GM18502 (cell line): ENCODE measurements at regions not wholly inside any gene's neighbourhood (a gene's known extent, or its start where the extent isn't known, plus 50 kb on each side); places are given as distances from the start of the nearest gene placed in this dataset.

Source experiments
- ATAC-seq: cut with Tn5 transposase; IDR thresholded peaks from one replicate; pipeline ENCODE4 v1.9.1; 2021; ENCODE audit warnings: mild to moderate bottlenecking; ENCODE audit not compliant: unreplicated experiment, poor library complexity

GRCh38 chr22:19637408-19638281 lies 76.7 kb upstream of the SEPTIN5 start:
- no peak for ATAC-seq

DNA sequence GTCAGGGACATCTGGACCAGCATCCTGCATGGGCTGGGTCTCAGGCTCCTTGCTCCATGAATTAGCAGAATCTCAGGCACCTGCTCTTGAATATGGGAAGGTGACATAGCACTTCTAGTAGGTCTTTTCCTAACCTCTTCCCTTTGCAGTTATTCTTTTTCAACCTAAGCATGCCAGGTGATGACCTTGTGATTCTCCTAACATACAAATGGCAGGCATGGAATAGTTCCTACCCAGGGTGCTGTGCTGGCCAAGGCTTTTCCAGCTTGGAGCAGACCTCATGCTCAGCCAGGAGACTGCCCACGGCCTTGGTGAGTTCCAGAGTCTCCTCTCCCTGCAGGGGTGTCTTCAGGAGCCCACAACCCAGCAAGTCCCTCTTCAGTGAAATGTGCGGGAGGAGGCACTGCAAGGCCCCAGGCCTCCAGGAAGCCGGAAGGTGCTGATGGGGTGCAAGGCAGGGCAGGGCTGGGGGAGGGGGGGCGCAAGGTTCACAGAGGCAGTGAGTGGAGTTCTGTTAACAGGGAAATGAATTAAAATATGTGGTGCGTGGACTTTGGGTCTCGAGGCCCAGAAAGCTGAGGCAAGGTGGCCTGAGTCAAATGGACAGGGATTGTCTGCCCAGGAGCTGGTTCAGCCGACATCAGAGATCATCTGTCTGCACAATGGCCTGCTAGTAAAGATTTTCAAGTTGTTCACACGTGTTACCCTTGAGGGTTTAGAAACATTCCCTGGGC lies 75.9 kb upstream of the SEPTIN5 start:
- no peak for ATAC-seq

- no peak for ATAC-seq
Observed at GRCh38 chr22:19639610-19640135, 74.6 kb upstream of the SEPTIN5 start.

GRCh38 chr22:19640306-19640705 lies 74.0 kb upstream of the SEPTIN5 start:
- no peak for ATAC-seq

- ATAC-seq, result no peak
Observed at GRCh38 chr22:19641254-19641982, 72.9 kb upstream of the SEPTIN5 start.

DNA sequence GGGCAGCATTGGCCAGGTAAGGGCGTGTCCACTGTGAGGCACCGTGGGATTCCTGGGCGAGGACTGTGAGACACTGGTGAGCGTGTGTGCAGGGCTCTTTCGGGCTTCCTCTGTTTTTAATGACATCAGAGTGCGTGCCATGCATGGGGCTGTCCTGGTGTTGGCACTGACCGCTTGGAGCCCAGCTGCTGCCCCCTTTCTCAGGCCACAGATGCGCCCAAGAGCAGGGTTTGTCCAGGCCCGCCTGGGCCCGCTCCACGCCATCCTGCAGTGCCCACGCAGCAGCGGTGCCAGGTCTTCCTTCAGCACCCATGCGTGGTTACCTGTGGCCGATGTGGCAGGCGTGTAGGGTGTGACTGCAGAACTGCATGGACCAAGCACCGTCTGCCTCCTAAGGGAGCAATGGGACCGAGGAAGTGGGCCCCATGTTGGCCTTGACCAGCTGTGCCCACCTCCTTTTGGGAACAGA lies 72.3 kb upstream of the SEPTIN5 start:
- ATAC-seq, result no peak

- ATAC-seq, result no peak
Observed at GRCh38 chr22:19643448-19644313, 70.6 kb upstream of the SEPTIN5 start.

DNA sequence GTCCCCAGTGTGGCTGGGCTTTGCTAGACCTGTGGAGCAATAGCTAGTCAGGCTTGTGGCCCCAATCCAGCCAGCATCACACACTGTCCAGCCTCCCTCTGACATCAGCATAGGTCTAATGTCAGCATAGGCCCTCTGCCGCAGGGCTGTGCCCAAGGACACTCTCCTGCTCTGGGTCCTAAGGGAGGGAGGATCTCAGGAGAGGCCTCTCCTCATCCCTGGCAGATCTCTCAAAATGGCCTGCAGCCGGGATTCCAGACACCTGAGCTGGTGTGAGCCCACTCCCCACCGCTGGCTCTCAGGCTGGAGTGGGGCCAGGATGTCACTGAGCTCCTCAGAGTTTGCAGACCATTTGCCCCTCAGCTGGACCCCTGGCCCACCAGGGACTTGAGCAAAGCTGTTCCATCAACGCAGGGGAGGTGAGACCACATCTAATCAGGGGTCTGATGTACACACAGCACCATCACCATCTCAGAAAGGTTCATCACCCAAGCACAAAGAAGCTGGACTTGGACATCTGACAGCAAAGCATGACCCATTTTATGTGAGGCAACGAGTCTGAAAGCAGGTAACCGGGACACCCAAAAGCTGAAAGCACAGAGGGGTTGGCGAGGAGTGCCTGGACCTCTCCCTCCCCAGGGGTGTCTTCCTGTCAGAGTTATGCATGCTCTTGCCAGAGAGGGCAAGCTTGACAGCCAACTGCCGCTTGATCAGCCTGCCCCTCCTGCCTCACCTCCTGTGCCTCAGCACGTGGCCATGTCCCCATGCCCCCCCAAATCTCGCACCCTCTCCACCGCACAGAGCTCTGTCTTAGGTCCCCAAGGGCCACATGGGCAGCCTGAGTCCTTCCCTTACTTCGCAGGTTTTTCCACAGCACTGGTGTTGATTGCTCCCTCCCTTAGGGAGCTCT lies 69.7 kb upstream of the SEPTIN5 start:
- ATAC-seq, result no peak

DNA sequence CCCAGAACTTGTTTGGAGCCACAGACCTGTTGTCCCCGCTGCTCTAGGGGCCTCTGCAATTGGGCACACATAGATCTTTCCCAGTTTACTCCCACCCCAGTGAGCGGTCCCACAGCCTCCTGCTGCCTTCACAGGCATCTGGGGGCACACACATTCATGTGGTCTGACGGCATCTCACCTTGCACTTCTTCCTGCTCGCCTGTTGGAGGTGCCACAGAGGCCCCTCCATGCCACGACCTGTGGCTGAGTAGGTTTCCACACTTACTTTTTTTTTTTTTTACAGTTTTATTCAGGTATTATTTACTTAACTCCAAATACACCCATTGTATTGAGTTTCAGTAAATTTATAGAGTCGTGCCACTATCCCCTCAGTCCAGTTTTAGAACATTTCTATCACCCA lies 68.9 kb upstream of the SEPTIN5 start:
- no peak for ATAC-seq

DNA sequence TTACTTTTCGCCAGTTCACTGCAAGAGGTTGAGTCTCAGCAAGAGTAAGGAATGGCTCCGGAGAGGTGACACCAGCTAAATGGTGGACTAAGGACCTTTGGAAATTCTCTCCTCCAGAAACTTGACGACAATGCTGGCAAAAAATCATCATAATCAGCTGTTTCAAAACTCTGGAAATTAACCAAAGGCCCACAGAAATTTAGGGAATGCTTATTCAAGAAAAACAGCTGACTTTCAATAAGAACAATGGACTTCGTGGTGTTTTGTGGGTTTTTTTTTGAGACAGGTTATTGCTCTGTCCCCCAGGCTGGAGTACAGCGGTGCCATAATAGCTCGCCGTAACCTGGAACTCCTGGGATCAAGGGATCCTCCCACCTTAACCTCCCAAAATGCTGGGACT lies 68.4 kb upstream of the SEPTIN5 start:
- ATAC-seq, result no peak

GRCh38 chr22:19646383-19646782 lies 67.9 kb upstream of the SEPTIN5 start:
- ATAC-seq, result no peak

- no peak for ATAC-seq
Observed at GRCh38 chr22:19648419-19648929, 65.8 kb upstream of the SEPTIN5 start.

DNA sequence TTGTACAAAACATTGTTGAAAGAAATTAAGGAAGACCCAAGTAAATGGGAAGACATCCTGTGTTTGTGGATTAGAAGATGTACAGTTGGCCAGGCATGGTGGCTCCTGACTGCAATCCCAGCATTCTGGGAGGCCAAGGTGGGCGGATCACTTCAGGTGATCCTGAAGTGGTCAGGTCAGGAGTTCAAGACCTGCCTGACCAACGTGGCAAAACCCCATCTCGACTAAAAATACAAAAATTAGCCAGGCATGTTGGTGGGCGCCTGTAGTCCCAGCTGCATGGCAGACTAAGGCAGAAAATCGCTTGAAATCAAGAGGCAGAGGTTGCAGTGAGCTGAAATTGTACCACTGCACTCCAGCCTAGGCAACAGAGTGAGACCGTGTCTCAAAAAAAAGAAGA lies 62.0 kb upstream of the SEPTIN5 start:
- no peak for ATAC-seq

- ATAC-seq, result no peak
Observed at GRCh38 chr22:19654338-19654987, 59.8 kb upstream of the SEPTIN5 start.

GRCh38 chr22:19655399-19655798 lies 58.9 kb upstream of the SEPTIN5 start:
- ATAC-seq, result no peak

DNA sequence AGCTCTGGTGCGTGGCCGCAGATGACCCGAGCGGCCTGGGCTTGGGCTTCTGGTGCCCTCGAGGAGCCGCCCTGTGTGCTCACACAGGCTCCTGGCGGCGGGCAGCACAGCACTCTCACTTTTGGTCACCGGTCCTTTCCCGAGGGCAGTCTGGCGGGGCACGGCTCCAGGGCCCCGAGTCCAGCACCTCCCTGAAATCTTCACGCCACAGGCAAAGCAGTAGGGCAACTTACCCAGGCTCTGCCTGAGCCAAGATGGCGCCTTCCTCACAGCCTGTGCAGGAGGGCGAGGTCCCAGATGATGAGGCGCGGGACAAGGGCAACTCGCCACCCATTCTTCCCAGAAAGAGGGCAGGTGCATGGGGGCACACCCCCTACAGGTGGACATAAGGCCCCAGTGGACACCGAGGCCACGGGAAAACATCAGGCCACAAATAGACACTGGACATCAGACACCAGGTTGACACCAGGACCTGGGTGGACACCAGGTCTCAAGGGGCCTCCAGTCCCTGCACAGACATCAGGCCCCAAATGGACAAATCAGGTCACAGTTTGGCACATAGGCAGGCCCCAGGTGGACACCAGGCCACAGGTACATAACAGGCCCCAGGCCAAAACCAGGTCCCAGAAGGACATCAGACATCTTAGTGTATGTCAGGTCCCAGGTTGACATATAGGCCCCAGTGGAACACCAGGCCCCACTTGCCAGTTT lies 57.6 kb upstream of the SEPTIN5 start:
- ATAC-seq, result no peak

DNA sequence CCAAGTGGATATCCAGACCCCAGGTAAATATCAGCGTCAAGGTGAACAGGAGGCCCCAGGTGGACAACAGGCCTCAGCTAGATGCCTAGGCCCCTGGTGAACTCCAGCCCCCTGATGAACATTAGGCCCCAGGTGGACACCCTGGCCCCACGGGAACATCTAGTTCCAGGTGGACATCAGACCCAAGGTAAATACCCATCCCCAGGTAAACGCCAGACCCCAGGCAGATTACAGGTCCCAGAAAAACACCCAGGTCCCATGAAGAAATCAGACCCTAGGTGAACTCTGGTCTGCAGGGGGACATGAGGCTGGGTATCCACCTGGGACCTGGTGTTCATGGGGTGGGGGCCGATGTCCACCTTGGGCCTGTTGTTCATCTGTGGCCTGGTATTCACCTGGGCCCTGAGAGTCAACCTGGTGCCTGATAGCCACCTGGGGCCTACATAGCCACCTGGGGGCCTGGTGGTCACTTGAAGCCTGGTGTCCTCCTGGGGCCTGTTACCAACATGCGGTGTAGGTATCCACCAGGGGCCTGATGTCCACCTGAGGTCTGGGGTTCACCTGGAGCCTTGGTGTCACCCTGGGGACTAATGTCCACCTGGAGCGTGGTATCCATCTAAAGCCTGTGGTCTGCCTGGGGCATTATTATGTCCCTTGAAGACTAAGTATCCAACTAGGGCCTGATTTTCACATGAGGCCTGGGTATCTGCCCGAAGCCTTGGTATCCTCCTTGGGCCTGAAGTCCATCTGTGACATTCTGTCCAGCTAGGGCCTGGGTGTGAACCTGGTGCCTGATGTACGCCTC lies 56.8 kb upstream of the SEPTIN5 start:
- ATAC-seq, result no peak
